NCI-H1092 treated with DMSO at 0.1 percent for 48 hours (cell line): ENCODE measurements at regions not wholly inside any gene's neighbourhood (a gene's known extent, or its start where the extent isn't known, plus 50 kb on each side); places are given as distances from the start of the nearest gene placed in this dataset.
A peak's percentile ranks its signal among the peaks of the same experiment; 100 is the strongest.
"Not testable (repeated sequence)": the region's sequence is repeated elsewhere in the genome, so short reads cannot be mapped to it uniquely, and the experiment has no call there.

Experiments
- DNase-seq: peaks from one replicate; lab custom pipeline; 2025; lab: John Stamatoyannopoulos, UW

GRCh38 chr2:55771612-55772011 is 78.0 kb upstream of the PNPT1 start:
- DNase-seq: peak; percentile 44

GRCh38 chr2:55768991-55769390 is 75.3 kb upstream of the PNPT1 start:
- DNase-seq: no peak

- no peak for DNase-seq
Observed at GRCh38 chr2:55766947-55767346, 73.3 kb upstream of the PNPT1 start.

- DNase-seq: not testable (repeated sequence)
Observed at GRCh38 chr2:55765708-55766107, 72.1 kb upstream of the PNPT1 start.

GRCh38 chr2:55763721-55764120 is 70.1 kb upstream of the PNPT1 start:
- DNase-seq: no peak

DNA sequence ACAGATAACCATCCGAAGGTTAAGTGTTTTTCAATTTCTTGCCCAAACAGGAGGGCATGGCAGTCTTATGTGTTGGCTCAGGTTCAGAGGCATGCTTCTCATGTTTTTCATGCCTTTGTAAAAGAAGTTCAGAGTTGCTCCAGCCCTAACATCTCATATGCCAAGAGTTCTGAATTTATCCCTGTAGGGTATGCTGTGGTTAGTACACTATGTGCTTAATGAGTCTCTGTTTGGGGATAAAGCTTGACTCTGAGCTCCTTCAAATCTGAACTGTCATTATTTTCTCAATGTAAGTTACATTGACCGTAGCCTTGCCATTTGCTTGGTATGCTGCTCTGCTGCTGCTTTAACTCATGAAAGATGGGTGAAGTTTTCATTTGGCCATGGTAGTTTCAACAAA is 67.9 kb upstream of the PNPT1 start:
- no peak for DNase-seq

GRCh38 chr2:55761024-55761423 is 67.4 kb upstream of the PNPT1 start:
- DNase-seq: no peak

DNA sequence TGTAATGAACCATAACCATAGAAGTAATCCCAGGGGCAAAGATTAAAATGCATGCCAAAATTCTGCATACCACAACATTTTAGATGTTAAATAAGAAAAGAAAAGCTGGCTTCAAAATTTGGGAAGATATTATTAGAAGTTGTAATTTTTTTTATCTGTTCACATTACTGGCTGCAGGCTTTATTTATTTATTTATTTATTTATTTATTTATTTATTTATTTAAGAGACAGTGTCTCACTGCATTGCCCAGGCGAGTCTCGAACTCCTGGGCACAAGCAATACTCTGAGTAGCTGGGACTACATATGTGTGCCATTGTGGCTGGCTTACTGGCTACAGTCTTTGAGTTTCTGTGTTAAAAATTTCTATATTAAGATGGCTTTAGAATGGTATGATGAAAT is 66.5 kb upstream of the PNPT1 start:
- DNase-seq: no peak

DNA sequence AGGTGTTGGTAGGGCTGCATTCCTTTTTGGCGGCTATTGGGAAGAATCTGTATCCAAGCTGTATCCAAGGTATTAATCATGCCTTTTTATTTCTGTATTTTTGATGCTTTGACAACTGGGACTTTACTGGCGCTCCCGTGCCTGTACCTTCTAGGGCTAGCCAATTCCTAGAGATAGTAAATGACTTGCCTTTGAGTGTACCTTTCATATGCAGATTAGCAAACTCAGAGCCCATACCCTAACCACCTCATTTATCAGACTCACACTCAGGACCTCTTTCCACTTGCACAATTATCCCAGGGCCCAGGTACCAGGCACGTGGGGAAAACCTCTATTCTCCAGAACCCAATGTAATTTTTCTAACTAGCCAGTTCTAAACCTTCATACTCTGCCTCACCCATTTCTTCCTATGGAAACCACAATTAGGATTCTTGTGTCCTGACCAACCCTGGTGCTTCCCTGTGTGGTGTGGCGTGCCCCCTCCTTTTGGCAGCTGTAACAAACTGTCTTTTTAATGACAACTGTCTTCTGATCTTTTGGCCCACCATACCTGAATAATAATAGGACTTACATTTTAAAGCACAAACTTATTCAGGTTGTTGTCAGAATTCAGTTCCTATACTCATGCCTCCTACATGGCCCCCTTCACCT is 65.8 kb upstream of the PNPT1 start:
- DNase-seq: no peak

DNA sequence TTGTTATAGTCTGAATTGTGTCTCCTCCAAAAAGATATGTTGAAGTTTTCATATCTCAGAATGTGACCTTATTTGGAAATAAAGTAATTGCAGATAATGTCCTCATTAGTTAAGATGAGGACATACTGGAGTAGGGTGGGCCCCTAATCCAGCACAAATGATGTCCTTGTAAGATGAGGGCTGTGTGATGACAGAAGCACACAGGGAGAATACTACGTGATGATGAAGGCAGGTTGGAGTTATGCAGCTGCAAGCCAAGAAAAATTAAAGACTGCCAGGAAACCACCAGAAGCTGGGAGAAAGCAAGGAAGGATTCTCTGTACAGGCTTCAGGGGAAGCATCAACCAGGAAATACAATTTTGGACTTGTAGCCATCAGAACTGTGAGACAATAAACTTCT is 58.3 kb upstream of the PNPT1 start:
- DNase-seq: no peak

- DNase-seq: no peak
Observed at GRCh38 chr2:55743583-55743982, 49.9 kb upstream of the PNPT1 start.
